HepG2 (cell line): ENCODE measurements at regions not wholly inside any gene's neighbourhood (a gene's known extent, or its start where the extent isn't known, plus 50 kb on each side); places are given as distances from the start of the nearest gene placed in this dataset.

Experiments
- CHD4 ChIP-seq: fragments of 200-600 bp; sonication (generic); IDR thresholded peaks from 2 replicates; pipeline ENCODE4 v1.7.0; 2017; ENCODE audit warnings: mild to moderate bottlenecking, low read length, borderline replicate concordance
- GLI4 ChIP-seq: sonication (generic); formaldehyde crosslinking; IDR thresholded peaks from 2 replicates; pipeline ENCODE4 v1.5.1; 2020; ENCODE audit warnings: missing genetic modification reagents, mild to moderate bottlenecking, moderate library complexity, borderline replicate concordance
- HOXA7 ChIP-seq: sonication (generic); formaldehyde crosslinking; IDR thresholded peaks from 2 replicates; pipeline ENCODE4 v1.8.1; 2022; ENCODE audit warnings: mild to moderate bottlenecking, missing genetic modification reagents, moderate library complexity
- KLF16 ChIP-seq, 2 experiments: sonication (generic) in 1 of 2; formaldehyde crosslinking in 1 of 2; IDR thresholded peaks; 2 replicates each; pipeline versions ENCODE4 v1.6.1 to v1.8.0; 2016 to 2023; ENCODE audit warnings: missing genetic modification reagents in 2 of 2, missing compliant biosample characterization in 1 of 2
- NFE2L1 ChIP-seq: sonication (generic); formaldehyde crosslinking; IDR thresholded peaks from 2 replicates; pipeline ENCODE4 v1.4.0; 2020; ENCODE audit warnings: missing genetic modification reagents, mild to moderate bottlenecking, borderline replicate concordance
- NFYB ChIP-seq: sonication (generic); formaldehyde crosslinking; IDR thresholded peaks from 2 replicates; pipeline ENCODE4 v1.4.0; 2020; ENCODE audit warnings: missing genetic modification reagents
- POLR2A ChIP-seq, 2 experiments: IDR thresholded peaks; 2 replicates each; pipeline ENCODE4 v1.6.1; 2011; ENCODE audit warnings: low read depth in 2 of 2, low read length in 2 of 2, mild to moderate bottlenecking in 1 of 2, moderate library complexity in 1 of 2; ENCODE audit not compliant: insufficient read depth in 1 of 2
- POLR2AphosphoS5 ChIP-seq: IDR thresholded peaks from 2 replicates; pipeline ENCODE4 v1.6.1; 2012; ENCODE audit warnings: low read depth, low read length
- ZBTB1 ChIP-seq: sonication (generic); formaldehyde crosslinking; IDR thresholded peaks from 2 replicates; pipeline ENCODE4 v1.4.0; 2020; ENCODE audit warnings: missing genetic modification reagents, borderline replicate concordance
- ZNF142 ChIP-seq: sonication (generic); formaldehyde crosslinking; IDR thresholded peaks from 2 replicates; pipeline ENCODE4 v1.4.0; 2020; ENCODE audit warnings: missing genetic modification reagents
- ZNF543 ChIP-seq: sonication (generic); formaldehyde crosslinking; IDR thresholded peaks from 2 replicates; pipeline ENCODE4 v1.4.0; 2020; ENCODE audit warnings: mild to moderate bottlenecking, missing genetic modification reagents
- TF ChIP-seq, protein P1 (sequence below): sonication (generic); formaldehyde crosslinking; IDR thresholded peaks from 2 replicates; pipeline ENCODE4 v1.4.0; 2020; ENCODE audit warnings: missing genetic modification reagents
- TF ChIP-seq, protein P2 (sequence below): IDR thresholded peaks from 2 replicates; pipeline ENCODE4 v1.6.1; 2012; ENCODE audit warnings: inconsistent platforms

DNA sequence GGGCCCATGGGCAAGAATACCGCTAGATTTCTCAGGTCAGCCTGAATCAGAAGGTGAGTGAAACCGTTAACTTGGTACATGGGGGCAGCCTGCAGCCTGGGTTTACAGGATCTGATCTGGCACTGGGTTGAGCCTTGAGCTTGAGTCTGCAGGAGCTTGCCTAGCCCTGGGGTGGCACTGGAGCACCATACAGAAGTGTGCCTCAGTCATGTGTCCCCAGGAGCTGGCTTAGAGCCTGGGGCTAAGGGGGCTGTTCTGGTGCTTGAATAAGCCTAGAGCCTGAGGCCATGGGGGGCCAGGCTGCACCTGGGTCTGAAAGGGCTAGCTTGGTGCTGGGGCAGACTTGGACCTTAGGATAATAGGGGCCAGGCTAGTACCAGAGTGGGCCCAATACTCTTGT is 457.2 kb upstream of the PBX1 start:
- no peak for TF ChIP-seq NFYB (CRISPR knock-in tag)
- TF ChIP-seq ZNF142 (CRISPR knock-in tag), result no peak
- no peak for TF ChIP-seq HOXA7 (CRISPR knock-in tag)
- TF ChIP-seq GLI4 (CRISPR knock-in tag), result no peak
- TF ChIP-seq ZBTB1 (CRISPR knock-in tag), result no peak
- TF ChIP-seq, protein P1, sequence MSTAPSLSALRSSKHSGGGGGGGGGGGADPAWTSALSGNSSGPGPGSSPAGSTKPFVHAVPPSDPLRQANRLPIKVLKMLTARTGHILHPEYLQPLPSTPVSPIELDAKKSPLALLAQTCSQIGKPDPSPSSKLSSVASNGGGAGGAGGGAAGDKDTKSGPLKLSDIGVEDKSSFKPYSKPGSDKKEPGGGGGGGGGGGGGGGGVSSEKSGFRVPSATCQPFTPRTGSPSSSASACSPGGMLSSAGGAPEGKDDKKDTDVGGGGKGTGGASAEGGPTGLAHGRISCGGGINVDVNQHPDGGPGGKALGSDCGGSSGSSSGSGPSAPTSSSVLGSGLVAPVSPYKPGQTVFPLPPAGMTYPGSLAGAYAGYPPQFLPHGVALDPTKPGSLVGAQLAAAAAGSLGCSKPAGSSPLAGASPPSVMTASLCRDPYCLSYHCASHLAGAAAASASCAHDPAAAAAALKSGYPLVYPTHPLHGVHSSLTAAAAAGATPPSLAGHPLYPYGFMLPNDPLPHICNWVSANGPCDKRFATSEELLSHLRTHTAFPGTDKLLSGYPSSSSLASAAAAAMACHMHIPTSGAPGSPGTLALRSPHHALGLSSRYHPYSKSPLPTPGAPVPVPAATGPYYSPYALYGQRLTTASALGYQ (CRISPR knock-in tag), result no peak
- TF ChIP-seq POLR2AphosphoS5, result no peak
- TF ChIP-seq NFE2L1, result no peak
- no peak for TF ChIP-seq POLR2A (IDR thresholded peaks at IDR 0.05; ENCODE audit: insufficient read depth in 1 of 2, low read depth in 2 of 2, low read length in 2 of 2)
- TF ChIP-seq, protein P2, sequence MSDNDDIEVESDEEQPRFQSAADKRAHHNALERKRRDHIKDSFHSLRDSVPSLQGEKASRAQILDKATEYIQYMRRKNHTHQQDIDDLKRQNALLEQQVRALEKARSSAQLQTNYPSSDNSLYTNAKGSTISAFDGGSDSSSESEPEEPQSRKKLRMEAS, result no peak
- no peak for TF ChIP-seq KLF16 (CRISPR knock-in tag; IDR thresholded peaks at IDR 0.05)
- TF ChIP-seq ZNF543 (CRISPR knock-in tag), result no peak
- no peak for TF ChIP-seq CHD4
